GM04503 (cell line): ENCODE measurements at regions not wholly inside any gene's neighbourhood (a gene's known extent, or its start where the extent isn't known, plus 50 kb on each side); places are given as distances from the start of the nearest gene placed in this dataset.
"Not testable (repeated sequence)": the region's sequence is repeated elsewhere in the genome, so short reads cannot be mapped to it uniquely, and the experiment has no call there.

Source experiments
- DNase-seq: peaks from one replicate; pipeline ENCODE4 v3.0.0-alpha.2; 2012; ENCODE audit warnings: low read depth

DNA sequence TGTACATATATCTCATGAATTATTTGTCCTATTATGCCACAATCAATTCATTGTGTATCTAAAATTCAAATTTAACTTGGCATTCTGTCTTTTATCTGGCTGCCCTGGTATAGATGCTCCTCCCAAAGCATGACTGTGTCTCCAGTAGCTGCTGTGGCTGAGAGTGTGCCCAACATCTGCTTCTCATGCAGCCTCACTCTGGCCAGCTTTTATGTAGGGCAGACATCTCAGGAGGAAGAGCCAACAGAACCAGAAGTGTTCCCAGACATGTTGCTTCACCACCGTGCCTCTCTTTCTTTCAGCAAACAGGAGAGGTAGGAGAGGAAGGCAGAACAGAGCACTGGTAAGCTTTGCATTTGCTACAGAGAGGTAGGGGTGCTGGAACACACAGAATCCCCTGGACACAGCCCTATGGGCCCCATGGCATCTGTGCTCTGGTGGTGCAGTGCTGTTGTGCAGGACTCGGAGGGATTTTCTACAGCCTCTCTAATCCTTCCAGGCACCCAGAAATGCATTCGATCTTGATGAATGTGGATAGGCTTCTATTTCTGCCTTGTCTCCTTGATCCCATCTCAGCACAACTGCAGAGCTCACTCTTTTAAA lies 637.1 kb downstream of the UTRN start:
- peak; percentile 72 for DNase-seq

- not testable (repeated sequence) for DNase-seq
These were observed 637.8 kb downstream of the UTRN start for GRCh38 chr6:144922771-144923490.

DNA sequence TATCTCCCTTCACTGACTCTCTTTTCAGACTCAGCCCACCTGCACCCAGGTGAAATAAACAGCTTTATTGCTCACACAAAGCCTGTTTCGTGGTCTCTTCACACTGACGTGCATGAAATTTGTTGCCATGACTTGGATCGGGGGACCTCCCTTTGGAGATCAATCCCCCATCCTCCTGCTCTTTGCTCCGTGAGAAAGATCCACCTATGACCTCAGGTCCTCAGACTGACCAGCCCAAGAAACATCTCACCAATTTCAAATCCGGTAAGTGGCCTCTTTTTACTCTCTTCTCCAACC lies 638.3 kb downstream of the UTRN start:
- not testable (repeated sequence) for DNase-seq

DNA sequence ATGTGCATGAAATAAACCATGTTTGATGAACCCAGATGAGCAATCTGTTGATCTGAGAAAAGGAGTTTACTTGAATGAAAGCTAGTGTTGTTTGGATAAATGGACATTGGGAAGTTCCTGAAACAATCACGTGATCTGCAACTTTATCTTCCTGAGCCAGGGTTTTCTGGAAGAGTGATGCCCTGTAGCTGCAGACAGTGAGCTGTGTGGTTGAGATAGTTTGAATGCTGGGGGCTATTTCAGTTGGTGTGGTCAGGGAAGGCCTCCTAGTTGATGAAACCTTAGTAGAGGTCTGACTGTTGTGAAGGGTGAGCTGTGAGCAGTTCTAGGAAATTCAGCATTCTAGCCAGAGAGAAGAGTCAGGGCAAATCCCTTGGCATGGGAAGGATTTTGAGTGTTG lies 643.7 kb downstream of the UTRN start:
- DNase-seq = no peak

- DNase-seq = no peak
These were observed 644.1 kb downstream of the UTRN start for GRCh38 chr6:144929262-144929661.

GRCh38 chr6:144931172-144932035 lies 646.3 kb downstream of the UTRN start:
- DNase-seq = no peak

DNA sequence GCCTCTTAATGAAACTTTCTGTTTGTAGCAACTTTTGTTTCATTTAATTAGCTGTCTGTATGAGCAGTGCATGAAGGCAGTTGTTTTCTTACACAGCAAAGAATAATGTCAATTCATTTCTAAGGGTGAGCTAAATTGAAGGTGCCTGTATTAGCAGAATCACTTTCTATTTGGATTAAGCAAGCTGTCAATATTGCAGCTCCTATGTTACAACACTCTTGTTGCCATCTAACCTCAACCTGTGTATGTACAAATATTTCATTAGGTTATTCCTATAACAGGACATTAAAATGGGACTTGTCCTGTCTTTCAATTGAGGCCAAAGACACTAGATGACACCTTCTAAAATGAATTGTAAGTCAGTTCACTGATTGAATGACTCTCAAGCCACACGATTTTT lies 647.5 kb downstream of the UTRN start:
- no peak for DNase-seq

- DNase-seq = no peak
These were observed 650.0 kb downstream of the UTRN start for GRCh38 chr6:144935181-144935580.

DNA sequence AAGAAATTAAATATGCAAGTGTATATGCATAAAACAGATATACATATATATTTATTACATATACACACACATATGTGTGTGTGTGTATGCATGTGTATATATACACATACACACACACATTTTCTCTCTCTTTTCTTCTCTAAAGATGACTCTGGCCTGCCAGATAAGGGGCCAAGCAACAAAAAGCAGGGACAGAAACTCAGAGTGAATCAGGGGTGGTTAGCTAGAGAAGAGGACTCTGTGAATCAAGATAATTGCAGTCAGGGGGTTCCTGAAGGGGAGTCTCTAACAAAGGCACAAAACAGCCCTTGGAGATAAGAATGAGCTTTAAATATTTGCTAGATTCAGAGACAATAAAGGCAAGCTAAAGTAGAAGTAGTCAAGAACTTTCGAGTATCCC lies 650.5 kb downstream of the UTRN start:
- no peak for DNase-seq

DNA sequence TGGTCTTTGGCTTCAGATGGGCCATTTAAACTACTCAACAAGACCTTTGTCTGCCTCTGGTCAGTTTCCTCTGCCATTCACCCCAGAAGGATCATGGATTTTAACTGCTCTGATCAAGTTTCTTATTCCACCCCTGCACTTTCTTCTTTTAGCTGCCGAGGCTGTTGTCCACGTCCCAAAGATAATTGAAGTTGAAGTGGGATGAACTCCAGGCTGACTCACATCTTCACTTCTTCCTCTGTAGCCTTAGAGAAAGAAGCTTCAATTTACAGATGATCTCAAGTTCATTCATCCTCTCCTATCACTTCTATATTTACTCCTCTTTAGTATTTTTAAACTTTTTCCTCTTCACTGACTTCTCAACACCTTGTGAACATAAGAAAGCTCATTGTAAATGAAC lies 651.6 kb downstream of the UTRN start:
- no peak for DNase-seq

DNA sequence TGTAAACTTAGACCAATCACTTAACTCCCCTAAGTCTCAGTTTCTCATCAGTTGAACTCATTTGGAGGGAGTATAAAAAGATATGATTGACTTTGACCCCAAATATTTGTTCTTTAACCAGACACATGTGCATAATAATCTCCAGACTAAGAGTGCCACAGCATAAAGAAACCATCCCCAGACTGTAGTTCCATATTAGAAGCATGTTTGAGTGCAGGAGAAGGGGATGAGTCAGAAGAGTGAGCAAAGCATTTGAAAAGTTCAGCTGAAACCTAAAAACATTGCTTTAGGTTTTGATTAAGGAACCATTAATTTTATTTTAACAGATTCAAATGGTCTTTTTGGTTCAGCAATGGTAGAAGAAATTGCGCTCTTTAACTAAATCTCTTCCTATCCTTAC lies 654.8 kb downstream of the UTRN start:
- no peak for DNase-seq

GRCh38 chr6:144944106-144944505 lies 659.0 kb downstream of the UTRN start:
- DNase-seq = no peak

- no peak for DNase-seq
These were observed 662.4 kb downstream of the UTRN start for GRCh38 chr6:144947398-144947976.

DNA sequence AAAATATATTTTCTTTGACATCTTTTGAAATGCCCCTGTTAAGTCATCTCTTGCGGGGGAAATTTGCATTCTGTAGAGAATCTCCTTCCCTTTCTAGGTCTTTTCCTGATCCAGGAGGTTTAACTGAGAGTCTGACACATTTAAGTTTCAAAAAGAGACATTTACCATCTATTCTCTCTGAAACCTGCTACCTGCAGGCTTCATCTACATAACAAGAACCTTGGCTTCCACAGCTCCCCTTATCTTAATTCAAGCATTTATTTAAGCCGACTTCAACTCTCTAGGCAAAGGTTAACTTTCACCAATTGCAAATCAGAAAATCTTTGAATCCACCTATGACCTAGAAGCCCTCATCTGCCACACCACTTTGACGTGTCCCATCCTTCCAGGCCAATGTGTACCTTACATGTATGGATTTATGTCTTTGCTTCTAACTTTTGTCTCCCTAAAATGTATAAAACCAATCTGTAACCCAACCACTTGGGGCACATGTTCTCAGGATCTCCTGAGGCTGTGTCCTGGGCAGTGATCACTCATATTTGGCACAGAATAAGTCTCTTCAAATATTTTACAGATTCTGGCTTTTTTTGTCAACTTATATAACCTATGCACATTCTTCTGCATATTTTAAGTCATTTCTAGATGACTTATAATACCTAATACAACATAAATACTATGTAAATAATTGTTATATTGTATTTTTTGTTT lies 666.7 kb downstream of the UTRN start:
- DNase-seq = no peak

GRCh38 chr6:144952456-144953240 lies 667.5 kb downstream of the UTRN start:
- DNase-seq = no peak

DNA sequence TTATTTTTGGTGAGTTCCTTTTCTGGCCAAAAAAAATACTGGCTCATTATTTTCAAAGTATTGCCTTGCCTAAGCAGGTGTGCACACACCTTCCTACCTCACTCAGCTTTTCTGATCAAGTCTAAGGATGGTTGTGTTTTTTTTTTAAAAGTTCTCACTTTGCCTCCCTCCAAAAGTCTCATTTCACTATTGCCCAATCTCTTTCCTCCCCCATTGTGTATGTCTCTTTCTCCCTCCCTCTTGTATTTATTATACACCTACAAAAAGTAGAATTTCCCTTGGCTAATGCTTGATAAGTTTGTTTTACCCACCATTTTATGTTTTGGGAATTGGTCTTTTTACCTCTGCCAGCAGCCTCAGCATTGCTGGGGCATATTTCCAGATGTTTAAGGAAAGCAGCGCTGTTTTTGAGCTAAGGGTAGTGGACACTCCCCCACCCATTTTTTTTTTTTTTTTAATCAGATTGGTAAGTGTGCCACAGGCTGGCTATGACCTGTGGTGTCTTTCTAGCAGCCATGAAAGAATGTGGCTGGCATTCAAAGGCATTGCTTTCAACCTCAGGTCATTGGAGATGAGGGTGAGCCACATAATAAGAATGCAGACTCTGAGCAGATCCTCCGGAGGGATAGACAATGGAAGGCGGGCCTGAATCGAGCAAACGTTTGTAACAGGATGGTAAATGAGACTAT lies 668.6 kb downstream of the UTRN start:
- peak; percentile 58 for DNase-seq

DNA sequence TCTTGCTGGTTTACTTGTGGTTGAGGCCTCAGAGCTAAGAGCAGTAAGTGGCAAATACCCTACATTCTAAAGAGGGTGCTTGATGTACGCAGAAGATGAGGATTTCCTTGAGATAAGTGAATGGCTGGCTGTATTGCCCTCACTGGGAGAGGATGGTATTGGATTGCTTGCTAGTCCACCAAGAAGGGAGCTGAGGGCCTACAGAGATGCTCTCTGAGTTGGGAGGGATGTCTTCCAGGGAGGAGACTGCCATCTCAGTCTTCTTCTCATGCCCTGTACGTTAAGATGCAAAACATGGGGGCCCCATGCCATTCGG lies 669.1 kb downstream of the UTRN start:
- no peak for DNase-seq

GRCh38 chr6:144955392-144955791 lies 670.3 kb downstream of the UTRN start:
- no peak for DNase-seq

DNA sequence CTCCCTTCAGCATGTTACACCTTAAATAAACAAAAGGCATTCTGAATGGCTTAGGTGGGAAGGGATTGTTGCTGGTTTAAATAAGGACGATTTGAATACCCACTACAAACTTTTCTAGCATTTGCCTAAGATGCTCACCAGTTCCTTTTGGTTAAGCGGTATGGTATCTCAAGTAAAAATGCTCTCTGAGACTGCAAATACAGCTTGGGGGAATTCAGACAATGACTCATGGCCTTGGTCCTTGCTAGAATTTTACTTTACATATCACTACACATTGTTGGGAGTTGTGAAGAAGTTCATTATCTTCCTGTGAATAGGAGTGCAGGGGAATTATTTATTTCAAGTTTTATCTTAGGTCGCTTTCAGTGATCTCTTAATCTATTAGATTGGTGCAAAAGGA lies 670.7 kb downstream of the UTRN start:
- no peak for DNase-seq

- DNase-seq = not testable (repeated sequence)
These were observed 671.6 kb downstream of the UTRN start for GRCh38 chr6:144956697-144957096.
